DND-41 (cell line): ENCODE measurements at regions not wholly inside any gene's neighbourhood (a gene's known extent, or its start where the extent isn't known, plus 50 kb on each side); places are given as distances from the start of the nearest gene placed in this dataset.

Experiments
- CTCF ChIP-seq: IDR thresholded peaks from 2 replicates; pipeline ENCODE4 v1.5.1; 2012; ENCODE audit warnings: borderline replicate concordance, low read length, moderate library complexity, mild to moderate bottlenecking; ENCODE audit not compliant: poor library complexity, severe bottlenecking; ENCODE audit errors: extremely low read depth
- EZH2 ChIP-seq: IDR thresholded peaks from 3 replicates; pipeline ENCODE4 v1.6.1; 2012; ENCODE audit warnings: borderline replicate concordance, low read depth, mild to moderate bottlenecking, moderate library complexity, low read length, inconsistent platforms; ENCODE audit not compliant: severe bottlenecking

DNA sequence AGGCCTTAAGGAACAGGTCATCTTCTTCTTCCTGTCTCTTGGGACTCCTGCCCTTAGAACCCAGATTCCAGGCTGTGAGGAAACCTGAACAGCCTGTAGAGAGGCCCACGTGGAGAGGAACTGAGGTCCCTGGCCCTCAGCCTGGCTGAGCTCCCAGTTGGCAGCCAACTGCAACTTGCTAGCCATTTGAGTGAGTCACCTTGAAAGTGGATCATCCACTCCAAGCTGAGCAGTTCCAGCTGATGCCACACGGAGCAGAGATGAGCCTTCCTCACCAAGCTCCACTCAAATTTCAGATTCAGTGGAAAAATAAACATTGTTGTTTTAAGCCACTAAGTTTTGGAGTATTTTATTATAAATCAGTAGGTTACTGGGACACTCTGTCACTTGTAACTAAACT lies 392.5 kb downstream of the BCOR start:
- TF ChIP-seq CTCF (peak; percentile 37), EZH2 (no peak)
